ENCODE measurements at regions not wholly inside any gene's neighbourhood (a gene's known extent, or its start where the extent isn't known, plus 50 kb on each side); places are given as distances from the start of the nearest gene placed in this dataset.

GRCh38 chr5:174159327-174160114 is 114.0 kb downstream of the NSG2 start:
- DNase-seq: peak in 1 of 3 donors; percentile 14

- DNase-seq: no peak
These were observed 119.9 kb downstream of the NSG2 start for GRCh38 chr5:174165406-174165805.

GRCh38 chr5:174166231-174167079 is 120.9 kb downstream of the NSG2 start:
- DNase-seq: peak; percentile 57 to 80 (median 68)

- DNase-seq: no peak
These were observed 121.8 kb downstream of the NSG2 start for GRCh38 chr5:174167080-174167910.

- no peak for DNase-seq
These were observed 126.6 kb downstream of the NSG2 start for GRCh38 chr5:174172152-174172551.

GRCh38 chr5:174172566-174172965 is 127.1 kb downstream of the NSG2 start:
- DNase-seq: no peak

- no peak for DNase-seq
These were observed 128.3 kb downstream of the NSG2 start for GRCh38 chr5:174173766-174174165.

GRCh38 chr5:174175716-174176268 is 130.3 kb downstream of the NSG2 start:
- peak; percentile 33 to 80 (median 64) for DNase-seq

- no peak for DNase-seq
These were observed 131.0 kb downstream of the NSG2 start for GRCh38 chr5:174176511-174176910.

- no peak for DNase-seq
These were observed 132.0 kb downstream of the NSG2 start for GRCh38 chr5:174177531-174177930.

- DNase-seq: no peak
These were observed 132.6 kb downstream of the NSG2 start for GRCh38 chr5:174177976-174178605.

- DNase-seq: no peak
These were observed 135.1 kb downstream of the NSG2 start for GRCh38 chr5:174180639-174181038.

- DNase-seq: no peak
These were observed 136.6 kb downstream of the NSG2 start for GRCh38 chr5:174182111-174182510.

- DNase-seq: no peak
These were observed 138.2 kb downstream of the NSG2 start for GRCh38 chr5:174183701-174184100.

- no peak for DNase-seq
These were observed 140.0 kb downstream of the NSG2 start for GRCh38 chr5:174185506-174185905.

GRCh38 chr5:174186096-174186695 is 140.7 kb downstream of the NSG2 start:
- no peak for DNase-seq

GRCh38 chr5:174187001-174187400 is 141.5 kb downstream of the NSG2 start:
- DNase-seq: no peak

- DNase-seq: no peak
These were observed 142.0 kb downstream of the NSG2 start for GRCh38 chr5:174187481-174187880.

GRCh38 chr5:174188295-174188694 is 142.8 kb downstream of the NSG2 start:
- peak in 2 of 3 donors; percentile 29 to 30 for DNase-seq

GRCh38 chr5:174189654-174190541 is 144.4 kb downstream of the NSG2 start:
- peak; percentile 20 to 83 (median 59) for DNase-seq

Data from muscle of back (tissue), 3 donors.